Sigmoid colon (tissue), 3 donors: ENCODE measurements at regions not wholly inside any gene's neighbourhood (a gene's known extent, or its start where the extent isn't known, plus 50 kb on each side); places are given as distances from the start of the nearest gene placed in this dataset.

Experiments
- CTCF ChIP-seq, 4 experiments: fragments of 450-650 bp in 3 of 4; fragments of 200-600 bp in 1 of 4; IDR thresholded peaks; one replicate each; pipeline ENCODE4 v1.5.1; 2016 to 2019; ENCODE audit warnings: antibody characterized with exemption in 4 of 4, mild to moderate bottlenecking in 3 of 4, moderate library complexity in 2 of 4
- POLR2A ChIP-seq, 2 donors: fragments of 450-650 bp; IDR thresholded peaks; one replicate each; pipeline ENCODE4 v1.6.1; 2016; ENCODE audit warnings: antibody characterized with exemption in 2 of 2, mild to moderate bottlenecking in 2 of 2, moderate library complexity in 2 of 2

- TF ChIP-seq POLR2A (IDR thresholded peaks at IDR 0.05) = no peak
- TF ChIP-seq CTCF (IDR thresholded peaks at IDR 0.05) = no peak
Measured at GRCh38 chr12:124111006-124111405, 138.0 kb downstream of the ZNF664 start.
